GM19467 (cell line): ENCODE measurements at regions not wholly inside any gene's neighbourhood (a gene's known extent, or its start where the extent isn't known, plus 50 kb on each side); places are given as distances from the start of the nearest gene placed in this dataset.
A peak's percentile ranks its signal among the peaks of the same experiment; 100 is the strongest.

Source experiments
- ATAC-seq: cut with Tn5 transposase; IDR thresholded peaks from one replicate; pipeline ENCODE4 v1.9.1; 2021; ENCODE audit warnings: mild to moderate bottlenecking, moderate library complexity; ENCODE audit not compliant: unreplicated experiment

DNA sequence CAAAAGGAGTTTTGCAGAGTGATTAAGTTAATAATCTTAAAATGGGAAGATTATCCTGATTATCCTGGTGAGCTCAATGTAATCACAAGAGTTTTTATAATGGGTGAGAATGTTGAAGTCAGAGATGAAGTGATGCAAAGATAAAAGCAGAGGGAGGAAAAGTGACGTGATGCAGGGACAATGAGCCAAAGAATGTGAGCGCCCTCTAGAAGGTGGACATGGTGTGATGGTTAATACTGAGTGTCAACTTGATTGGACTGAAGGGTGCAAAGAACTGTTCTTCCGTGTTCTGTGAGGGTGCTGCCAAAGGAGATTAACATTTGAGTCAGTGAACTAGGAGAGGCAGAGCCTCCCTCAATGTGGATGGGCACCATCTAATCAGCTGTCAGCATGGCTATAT is 569.6 kb upstream of the AGTR1 start:
- no peak for ATAC-seq

DNA sequence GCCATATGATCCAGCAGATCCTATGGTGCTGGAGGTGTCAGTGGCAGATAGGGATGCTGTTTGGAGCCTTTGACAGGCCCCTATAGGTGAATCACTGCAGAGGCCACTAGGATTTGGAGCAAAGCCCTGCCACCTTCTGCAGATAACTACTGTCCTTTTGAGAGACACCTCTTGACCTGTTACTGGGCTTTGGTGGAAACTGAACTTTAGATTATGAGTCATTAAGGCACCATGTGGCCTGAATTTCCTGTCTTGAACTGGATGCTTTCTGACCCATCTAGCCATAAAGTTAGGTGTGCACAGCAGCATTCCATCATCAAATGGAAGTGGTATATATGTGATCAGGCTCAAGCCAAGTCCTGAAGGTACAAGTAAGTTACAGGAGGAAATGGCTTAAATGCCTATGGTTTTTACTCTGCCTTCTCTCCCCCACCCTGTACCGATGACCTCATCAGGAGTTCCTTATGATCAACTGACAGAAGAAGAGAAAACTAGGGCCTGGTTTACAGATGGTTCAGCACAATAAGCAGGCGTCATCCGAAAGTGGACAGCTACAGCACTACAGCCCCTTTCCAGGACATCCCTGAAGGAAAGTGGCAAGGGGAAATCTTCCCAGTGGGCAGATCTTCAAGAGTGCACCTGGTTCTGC is 565.6 kb upstream of the AGTR1 start:
- no peak for ATAC-seq

DNA sequence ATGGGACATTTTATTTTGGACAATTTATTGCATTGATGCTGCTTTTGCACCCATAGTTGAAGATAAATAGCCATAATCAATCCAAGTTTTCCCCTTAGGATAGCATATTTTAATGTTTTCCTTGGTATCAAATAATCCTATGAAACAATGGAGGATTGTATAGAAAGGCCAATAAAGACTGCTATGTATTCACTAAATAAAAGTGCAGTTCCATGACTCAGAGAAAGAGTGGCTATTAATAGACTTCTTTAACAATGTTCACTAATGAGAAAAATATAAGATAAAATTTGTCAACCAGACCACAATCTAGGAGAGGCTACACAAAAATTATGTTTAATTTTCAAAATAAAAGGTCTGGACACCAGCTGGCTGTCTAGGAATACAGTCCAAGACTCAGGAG is 560.9 kb upstream of the AGTR1 start:
- no peak for ATAC-seq

DNA sequence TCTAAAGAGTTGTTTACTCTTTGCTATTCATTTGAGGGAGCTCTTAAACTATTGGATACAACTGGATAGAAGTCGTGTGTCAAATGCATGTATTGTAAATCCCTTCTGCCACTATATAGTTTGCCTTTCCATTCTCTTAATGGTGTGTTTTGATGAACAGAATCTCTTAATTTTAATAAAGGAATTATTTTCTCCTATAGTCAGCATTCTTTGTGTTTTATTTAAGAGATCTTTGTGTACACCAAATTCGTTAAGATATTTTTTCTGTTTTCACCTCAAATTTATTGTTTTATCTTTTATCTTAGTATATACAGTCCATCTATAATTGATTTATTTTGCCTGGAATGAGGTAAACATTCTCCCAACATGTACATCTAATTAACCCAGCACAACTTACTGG is 551.5 kb upstream of the AGTR1 start:
- no peak for ATAC-seq

DNA sequence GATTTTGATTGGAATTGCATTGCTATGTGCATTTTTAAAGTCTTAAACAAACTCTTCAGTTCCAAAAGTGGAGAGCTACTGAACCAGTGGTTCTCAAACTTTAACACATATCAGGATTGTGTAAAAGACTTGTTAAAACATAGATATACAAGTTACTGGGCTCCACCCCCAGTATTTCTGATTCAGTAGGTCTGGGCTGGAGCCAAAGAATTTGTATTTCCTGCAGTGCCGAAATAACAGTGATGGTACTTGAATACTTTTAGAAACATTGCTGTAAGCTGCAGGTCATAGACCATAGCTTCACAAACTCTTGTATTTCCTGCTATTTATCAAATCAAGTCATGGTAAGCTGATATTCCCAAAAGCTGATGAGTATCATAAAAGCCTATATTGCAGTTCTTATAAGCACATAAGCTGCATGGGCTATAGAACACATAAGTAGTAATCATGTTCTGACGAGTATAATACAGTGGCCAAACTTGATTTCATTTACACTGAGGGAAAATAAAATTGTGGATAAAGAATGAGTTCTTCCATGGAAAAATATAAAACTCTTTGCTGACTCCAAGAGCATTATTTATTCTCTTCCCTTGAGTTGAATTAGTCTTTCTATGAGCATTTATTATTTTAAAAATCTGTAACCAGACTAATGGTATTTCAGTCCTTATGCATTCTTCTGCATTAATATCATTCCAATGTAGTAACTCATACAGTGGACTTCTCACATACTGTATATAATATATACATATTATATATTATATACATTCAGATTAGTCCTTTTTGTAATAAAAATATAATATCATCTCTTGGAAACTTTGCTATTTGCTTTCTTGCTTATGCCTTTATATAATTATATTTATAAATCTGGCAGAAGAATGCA is 550.5 kb upstream of the AGTR1 start:
- no peak for ATAC-seq

DNA sequence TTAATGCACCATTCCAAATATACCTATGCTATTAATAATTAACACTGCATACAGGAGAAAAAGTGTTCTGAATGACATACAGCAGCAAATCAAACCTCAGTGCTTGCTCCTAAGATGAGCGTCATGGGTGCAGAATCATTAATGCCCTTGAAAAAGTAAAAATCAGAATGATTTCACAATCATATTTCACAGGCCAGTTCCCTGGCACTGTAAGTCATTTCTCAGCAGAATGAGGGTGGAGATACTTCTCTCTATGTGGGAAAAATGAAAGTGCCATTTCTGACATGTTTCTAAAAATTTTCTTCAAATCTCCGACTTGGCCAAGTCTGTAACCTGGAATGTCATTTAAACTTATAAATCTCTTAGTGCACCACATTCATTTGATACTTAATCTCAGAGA is 549.8 kb upstream of the AGTR1 start:
- no peak for ATAC-seq

DNA sequence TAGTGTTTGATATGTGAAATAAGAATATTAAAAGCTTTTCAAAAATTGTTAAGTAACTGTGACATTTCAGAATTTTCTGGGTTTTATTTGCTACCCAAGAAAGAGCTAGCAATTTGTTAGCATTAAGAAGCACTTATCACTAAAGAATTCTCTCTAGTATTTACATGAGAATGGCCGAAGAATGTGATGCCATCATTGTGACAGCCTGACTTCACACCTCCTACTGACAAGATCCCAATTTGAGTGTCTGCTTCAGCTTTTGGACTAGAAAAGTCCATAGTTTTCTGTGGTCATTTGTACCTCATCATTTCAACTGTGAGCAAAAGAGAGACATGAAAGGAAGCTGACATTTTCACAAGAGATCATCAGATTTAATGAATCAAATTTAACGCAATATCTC is 548.1 kb upstream of the AGTR1 start:
- ATAC-seq = no peak

DNA sequence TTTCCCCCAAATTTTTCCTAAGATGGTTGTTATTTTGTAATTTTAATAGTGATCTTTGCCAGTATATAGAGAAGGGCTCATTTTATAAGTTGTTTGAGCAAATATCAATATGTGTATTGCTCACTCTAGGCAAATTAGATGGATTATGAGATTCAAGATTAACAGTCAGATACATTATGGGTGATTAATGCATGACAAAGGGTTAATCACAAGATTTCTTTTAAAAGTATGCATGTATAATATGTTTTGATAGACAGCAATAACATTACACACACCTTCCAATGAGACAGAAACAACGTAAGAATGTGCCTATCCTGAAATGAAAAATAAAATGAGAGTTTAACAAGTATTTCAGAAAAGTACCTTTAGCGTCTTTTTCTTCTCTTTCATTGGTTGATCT is 547.6 kb upstream of the AGTR1 start:
- no peak for ATAC-seq

DNA sequence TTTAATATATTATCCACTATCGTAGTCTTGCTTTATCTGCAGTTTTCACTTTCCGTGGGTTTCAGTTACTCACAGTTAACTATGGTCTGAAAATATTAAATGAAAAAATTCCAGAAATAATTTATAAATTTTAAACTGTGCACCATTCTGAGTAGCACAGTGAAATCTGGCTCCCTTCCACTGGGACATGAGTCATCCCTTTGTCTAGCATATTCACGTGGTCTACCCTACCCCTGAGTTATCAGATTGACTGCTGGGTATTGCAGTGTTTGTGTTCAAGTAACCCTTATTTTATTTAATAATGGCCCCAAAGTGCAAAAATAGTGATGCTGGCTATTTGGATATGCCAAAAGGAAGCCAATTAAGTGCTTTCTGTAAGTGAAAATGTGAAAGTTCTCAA is 539.5 kb upstream of the AGTR1 start:
- no peak for ATAC-seq

DNA sequence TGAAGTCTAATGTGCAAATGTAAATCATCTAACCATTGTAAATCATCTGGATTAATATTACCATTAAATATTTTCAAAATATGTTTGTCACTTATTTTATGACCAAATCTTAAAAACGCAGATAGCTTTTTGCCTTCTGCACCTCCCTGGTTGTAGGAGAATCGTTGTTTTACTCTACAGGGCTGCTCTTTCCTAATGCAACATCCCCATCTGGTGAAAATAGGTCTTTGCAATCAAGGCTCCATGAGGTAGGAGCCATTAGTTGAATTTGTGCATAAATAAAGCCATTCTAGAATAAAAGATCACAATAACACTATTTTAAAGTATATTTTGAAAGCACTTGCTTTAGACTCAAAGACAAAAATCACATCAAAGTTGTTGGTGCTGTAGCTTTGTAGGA is 535.6 kb upstream of the AGTR1 start:
- ATAC-seq = no peak

DNA sequence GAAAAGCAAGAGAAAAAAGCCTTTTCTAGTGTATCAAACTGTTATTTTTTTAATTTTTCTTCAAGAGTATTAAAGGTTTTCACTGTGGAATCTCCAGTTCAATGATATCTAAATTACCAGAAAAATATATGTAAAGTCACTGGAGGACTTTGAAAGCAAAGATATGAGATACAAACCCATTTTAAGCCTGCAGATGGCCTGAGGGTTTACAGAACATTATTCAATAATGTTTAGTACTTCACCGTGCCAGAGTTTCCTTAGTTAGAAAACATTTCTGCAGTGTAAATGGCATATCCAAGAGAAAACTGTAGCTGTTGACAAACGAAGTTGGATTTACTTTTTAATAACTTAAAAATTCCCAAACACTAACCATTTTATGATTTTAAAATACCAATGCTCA is 529.4 kb upstream of the AGTR1 start:
- no peak for ATAC-seq

DNA sequence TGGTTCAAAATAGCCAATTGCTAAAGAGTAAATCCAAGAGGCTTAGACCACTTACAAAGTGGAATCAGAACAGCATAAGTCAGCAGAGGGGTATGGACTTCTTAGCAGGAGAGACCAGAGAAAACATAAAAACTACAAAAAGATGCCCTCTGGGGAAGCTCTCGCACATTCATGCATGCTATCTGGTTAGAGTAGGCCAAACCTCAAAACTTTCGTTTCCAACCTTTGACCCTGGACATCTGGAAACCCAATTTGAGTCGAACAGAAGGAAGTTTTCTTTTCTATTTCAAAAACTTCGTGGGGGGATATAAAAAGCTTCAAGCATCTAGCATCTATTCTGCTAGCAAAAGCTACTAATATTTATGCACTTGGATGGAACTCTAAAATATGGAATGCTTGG is 523.9 kb upstream of the AGTR1 start:
- ATAC-seq = peak; percentile 66

DNA sequence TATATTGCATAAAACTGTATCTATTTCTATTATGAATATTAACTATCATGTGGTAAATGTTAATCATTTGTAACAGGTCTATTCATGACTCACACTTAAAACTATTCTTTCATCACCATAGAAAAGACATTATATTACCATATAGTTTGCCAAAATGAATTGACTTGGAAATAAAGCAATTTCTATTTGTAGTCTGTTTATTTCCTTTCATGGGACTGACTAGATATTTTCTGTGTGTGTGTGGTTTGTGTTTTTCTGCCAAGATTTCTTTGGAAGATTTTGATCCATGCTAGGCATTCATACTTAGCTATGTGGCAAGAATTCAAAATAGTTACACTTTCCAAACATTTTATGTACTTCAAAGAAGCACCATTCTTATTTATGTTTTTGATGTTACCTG is 522.5 kb upstream of the AGTR1 start:
- ATAC-seq = no peak

DNA sequence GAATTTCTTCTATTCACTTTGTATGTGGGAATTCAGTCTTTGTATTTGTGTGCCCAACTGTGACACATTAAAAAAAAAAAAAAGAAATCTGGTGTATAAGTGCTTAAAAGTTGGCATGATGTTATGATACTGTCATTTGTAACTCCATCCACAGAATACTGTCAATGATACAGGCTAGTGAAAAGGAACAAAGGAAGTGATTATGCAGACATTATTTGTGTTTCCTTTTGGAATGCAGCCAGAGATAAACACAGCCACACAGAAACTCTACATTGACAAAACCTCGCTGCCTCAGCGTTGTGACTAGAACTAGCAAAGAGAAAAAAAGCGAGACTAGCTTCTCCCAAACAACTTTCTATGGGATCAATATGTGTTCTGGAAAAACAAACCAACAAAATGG is 519.2 kb upstream of the AGTR1 start:
- no peak for ATAC-seq

DNA sequence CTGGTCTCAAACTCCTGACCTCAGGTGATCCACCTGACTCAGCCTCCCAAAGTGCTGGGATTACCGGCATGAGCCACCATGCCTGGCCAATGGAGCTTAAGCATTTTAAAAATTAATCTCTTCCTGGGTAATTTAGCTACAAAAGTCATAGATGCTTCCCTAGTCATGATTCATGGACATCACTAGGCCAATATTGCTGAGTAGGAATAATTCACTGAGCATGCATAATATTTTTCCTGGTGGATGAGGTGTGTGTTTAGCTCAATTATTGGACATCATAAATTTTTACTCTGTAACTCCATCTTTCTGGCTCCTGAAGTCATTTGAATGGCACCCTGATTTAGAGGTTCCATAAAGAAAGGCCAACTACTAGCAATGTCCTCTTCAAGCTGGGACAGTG is 512.9 kb upstream of the AGTR1 start:
- ATAC-seq = no peak

DNA sequence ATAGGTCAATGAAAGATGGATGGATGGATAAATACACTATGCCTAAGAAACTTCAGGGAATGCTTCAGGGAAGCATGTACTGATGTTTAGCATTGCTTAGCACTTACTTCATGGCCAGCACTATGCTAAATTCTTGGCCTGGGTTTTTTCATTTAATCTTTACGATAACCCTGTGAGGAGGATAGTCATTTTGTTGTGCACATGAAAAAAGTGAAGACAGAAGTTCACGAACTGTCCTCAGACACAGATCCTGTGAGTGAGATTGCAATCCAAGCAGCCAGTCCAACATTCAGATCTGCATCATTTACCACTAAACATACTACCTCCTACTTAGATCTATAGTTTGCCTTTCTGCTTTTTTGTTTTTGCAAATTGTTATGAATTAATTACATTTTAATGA is 510.8 kb upstream of the AGTR1 start:
- no peak for ATAC-seq

DNA sequence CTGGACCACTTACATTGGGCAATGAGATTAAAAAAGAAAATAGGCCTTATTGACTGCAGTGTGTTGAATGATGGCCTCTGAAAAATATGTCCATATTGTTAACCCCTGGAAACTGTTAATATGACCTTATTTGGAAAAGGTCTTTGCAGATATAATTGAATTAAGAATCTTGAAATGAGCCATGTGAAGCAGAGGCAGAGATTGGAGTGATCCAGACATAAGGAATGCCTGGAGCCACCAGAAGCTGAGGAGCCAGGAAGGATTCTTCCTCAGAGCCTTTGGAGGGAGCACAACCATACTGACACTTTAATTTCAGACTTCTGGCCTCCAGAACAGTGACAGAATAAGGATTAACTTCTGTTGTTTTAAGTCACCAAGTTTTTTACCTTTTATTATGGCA is 510.4 kb upstream of the AGTR1 start:
- no peak for ATAC-seq

DNA sequence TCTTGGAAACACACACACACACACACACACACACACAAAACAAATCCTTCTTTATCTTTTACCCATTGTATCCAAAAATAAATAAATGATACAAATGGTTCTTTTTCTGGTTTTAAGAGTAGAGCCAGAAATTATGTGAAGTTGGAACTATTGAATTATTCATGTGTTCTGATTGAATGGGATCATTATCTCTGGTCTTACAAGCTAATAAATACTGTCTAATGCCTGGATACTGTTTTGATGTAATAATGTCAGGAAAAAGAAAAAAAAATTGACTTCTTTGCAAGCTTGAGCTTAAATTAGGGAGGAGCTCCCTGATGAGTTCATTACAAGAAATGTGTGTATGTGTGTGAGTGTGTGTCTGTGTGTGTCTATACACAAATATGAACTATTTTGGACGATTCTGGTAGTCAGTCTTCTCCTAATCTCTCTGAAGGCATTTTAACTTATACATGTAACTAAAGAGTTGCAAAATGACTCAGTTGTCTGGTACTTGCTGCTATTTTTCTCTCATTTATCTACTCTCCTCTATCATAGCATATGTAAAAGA is 507.2 kb upstream of the AGTR1 start:
- ATAC-seq = no peak

DNA sequence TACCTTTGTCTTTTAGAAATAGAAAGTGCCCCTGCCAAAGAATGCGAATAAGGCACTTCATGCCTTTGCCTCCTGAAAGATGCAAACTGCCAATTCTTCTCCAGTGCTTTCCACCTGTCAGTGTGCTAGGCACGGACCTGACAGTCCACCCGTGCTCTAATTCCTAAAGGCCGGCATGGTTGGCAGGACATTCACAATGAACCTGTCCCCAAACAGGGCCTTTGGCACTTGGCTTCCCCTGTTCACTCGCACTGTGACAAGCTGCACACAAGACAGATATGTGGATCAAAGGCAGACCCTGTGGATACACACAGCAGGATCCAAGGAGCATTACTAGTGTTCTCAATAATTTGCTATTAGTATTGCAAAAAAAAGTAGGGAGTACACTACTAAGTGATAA is 505.7 kb upstream of the AGTR1 start:
- ATAC-seq = no peak

DNA sequence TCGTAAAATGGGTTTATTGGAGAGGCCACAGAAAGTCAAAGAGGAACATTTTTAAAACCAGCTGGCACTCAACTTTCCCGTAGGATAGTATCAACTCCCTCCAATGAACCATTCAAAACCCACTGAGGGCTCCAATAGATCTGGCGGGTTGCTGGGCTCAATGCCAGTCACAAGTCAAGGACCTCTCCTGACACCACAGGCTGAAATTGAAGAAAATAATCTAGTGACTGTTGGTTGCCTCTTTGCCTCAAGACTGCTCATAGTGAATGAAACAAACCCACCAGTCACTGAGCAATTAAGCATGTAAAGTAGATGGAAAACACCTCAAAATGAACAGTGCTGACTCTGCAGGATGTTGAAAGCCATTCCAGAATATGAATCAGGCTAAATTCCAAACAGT is 500.6 kb upstream of the AGTR1 start:
- no peak for ATAC-seq

DNA sequence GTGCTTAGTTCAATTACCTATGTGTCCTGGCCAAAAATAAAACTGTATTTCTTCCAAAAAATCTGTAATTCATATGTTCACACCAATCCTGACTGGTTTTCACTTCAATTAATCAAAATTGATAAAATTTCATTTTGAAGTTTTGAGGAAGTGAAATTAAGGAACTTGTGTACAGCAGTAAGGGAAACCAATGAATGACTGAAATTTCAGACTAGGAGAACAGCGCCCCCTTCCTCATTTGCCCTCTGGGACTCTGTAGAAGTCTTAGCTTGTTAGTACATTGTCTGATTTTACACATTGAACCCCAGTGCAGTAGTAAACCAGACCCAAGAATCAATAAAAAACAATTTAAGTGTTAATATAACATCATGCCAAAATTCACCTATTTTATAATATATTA is 495.3 kb upstream of the AGTR1 start:
- no peak for ATAC-seq

DNA sequence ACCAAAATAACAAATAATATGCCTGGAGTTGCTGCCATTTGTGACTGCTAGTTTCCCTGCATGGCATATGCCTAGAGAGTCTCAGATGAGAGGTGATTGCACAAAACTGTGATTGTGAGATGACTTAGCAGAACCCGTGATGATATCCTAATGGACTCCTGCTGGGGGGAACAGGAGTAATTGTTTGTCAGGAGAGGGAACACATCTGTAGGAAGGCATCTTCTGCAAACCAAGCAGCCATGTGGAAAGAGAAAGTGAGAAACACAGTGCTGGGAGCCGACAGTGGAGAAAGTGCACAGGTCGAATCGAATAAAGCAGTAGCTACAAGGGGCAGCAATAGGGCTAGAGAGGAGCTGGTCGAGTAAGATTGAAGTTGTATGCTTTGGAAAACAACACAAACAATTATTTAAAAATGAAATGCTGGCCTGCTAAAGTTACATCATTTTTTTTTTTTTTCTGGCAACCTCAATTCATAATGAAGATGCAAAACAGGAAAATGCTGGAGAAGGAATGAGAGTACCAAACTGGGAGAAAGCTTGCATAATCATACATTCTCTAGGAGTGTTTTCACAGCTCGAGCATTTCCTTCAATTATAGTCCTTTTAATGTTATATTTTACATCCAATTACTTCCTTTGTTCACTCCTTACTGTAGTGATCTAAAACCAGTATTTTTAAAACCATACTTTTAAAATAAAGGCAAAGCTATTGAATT is 494.2 kb upstream of the AGTR1 start:
- ATAC-seq = no peak
